ENCODE measurements at regions not wholly inside any gene's neighbourhood (a gene's known extent, or its start where the extent isn't known, plus 50 kb on each side); places are given as distances from the start of the nearest gene placed in this dataset.

- no peak for DNase-seq (ENCODE audit: low read depth)
Observed at GRCh38 chr10:90674928-90675327, 182.9 kb downstream of the HTR7 start.

GRCh38 chr10:90675621-90676020 lies 182.2 kb downstream of the HTR7 start:
- peak; percentile 22 for DNase-seq (ENCODE audit: low read depth)

Measured in renal cortical epithelial cell (primary cell).